ENCODE measurements at regions not wholly inside any gene's neighbourhood (a gene's known extent, or its start where the extent isn't known, plus 50 kb on each side); places are given as distances from the start of the nearest gene placed in this dataset.

GRCh38 chr11:134486106-134486505, 74.1 kb upstream of the B3GAT1 start:
- H3K27me3 ChIP-seq, result no peaks in the 10 kb centered on the region
- no peaks in the 10 kb centered on the region for H3K4me1 ChIP-seq
- H3K4me3 ChIP-seq, result no peak overlapping the region
- TF ChIP-seq CTCF (IDR thresholded peaks at IDR 0.05) (no peak), POLR2A (IDR thresholded peaks at IDR 0.05) (no peak)
- DNase-seq, result no peak
- H3K36me3 ChIP-seq, result no peaks in the 10 kb centered on the region
- intact Hi-C loops (cut with DNase I; ENCODE audit: low total_unique reads), result no loop called here
- no peak overlapping the region for H3K27ac ChIP-seq
- H3K9me3 ChIP-seq, result no peaks in the 10 kb centered on the region

- intact Hi-C loops (cut with DNase I; ENCODE audit: low total_unique reads), result no loop called here
Measured at GRCh38 chr11:134485316-134485715, 73.3 kb upstream of the B3GAT1 start.

GRCh38 chr11:134483857-134484256, 71.8 kb upstream of the B3GAT1 start:
- no peaks in the 10 kb centered on the region for H3K36me3 ChIP-seq
- H3K4me1 ChIP-seq, result no peaks in the 10 kb centered on the region
- intact Hi-C loops (cut with DNase I; ENCODE audit: low total_unique reads), result no loop called here
- H3K27ac ChIP-seq, result no peak overlapping the region
- DNase-seq, result no peak
- TF ChIP-seq POLR2A (IDR thresholded peaks at IDR 0.05) (no peak), CTCF (IDR thresholded peaks at IDR 0.05) (no peak)
- no peaks in the 10 kb centered on the region for H3K27me3 ChIP-seq
- H3K9me3 ChIP-seq, result no peaks in the 10 kb centered on the region
- H3K4me3 ChIP-seq, result no peak overlapping the region

More at GRCh38 chr11:134485316-134485715, 73.3 kb upstream of the B3GAT1 start:
- H3K9me3 ChIP-seq, result no peaks in the 10 kb centered on the region
- no peaks in the 10 kb centered on the region for H3K27me3 ChIP-seq
- H3K36me3 ChIP-seq, result no peaks in the 10 kb centered on the region
- no peak overlapping the region for H3K4me3 ChIP-seq
- TF ChIP-seq CTCF (IDR thresholded peaks at IDR 0.05), result no peak
- no peak for TF ChIP-seq POLR2A (IDR thresholded peaks at IDR 0.05)
- no peak overlapping the region for H3K27ac ChIP-seq
- no peaks in the 10 kb centered on the region for H3K4me1 ChIP-seq
- DNase-seq, result no peak

- intact Hi-C loops (cut with DNase I; ENCODE audit: low total_unique reads), result no loop called here
- H3K36me3 ChIP-seq, result no peaks in the 10 kb centered on the region
- no peak for DNase-seq
- no peak for TF ChIP-seq CTCF (IDR thresholded peaks at IDR 0.05)
- TF ChIP-seq POLR2A (IDR thresholded peaks at IDR 0.05), result no peak
- H3K4me1 ChIP-seq, result no peaks in the 10 kb centered on the region
- no peaks in the 10 kb centered on the region for H3K9me3 ChIP-seq
- H3K27ac ChIP-seq, result no peak overlapping the region
- H3K27me3 ChIP-seq, result no peaks in the 10 kb centered on the region
- no peak overlapping the region for H3K4me3 ChIP-seq
Measured at GRCh38 chr11:134483291-134483690, 71.2 kb upstream of the B3GAT1 start.

DNA sequence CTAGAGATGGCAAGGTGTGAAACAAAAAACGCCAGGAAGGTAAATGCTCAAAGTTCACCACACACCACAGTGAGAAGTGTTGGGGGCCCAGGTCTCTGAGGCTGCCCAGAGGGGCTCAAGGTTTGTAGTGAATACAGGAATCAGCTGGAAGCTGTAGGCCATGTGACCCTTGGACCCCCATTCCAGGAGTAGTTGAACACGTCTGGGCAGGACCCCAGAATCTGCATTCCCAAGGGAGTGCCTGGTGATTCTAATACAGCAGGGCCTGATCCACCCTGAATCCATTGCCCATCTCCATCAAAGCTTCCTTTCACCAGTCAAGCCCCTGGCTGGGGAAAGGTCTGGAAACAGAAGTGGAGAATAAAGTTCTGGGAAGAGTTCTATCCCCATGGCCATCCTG, 70.8 kb upstream of the B3GAT1 start:
- Histone ChIP-seq H3K27me3 (no peaks in the 10 kb centered on the region), H3K4me1 (no peaks in the 10 kb centered on the region), H3K27ac (no peak overlapping the region), H3K9me3 (no peaks in the 10 kb centered on the region), H3K36me3 (no peaks in the 10 kb centered on the region), H3K4me3 (no peak overlapping the region)
- no peak for TF ChIP-seq CTCF (IDR thresholded peaks at IDR 0.05)
- no peak for TF ChIP-seq POLR2A (IDR thresholded peaks at IDR 0.05)
- no peak for DNase-seq
- intact Hi-C loops (cut with DNase I; ENCODE audit: low total_unique reads), result no loop called here

Measured in uterus (tissue), 3 donors.